22Rv1 (cell line): ENCODE measurements at regions not wholly inside any gene's neighbourhood (a gene's known extent, or its start where the extent isn't known, plus 50 kb on each side); places are given as distances from the start of the nearest gene placed in this dataset.

Experiments
- H3K27ac ChIP-seq: fragments of 450-650 bp; 2 replicates; pipeline ENCODE4 v1.5.1; 2017
- CTCF ChIP-seq: fragments of 450-650 bp; IDR thresholded peaks from 2 replicates; pipeline ENCODE4 v1.5.1; 2017; ENCODE audit warnings: mild to moderate bottlenecking
- ZFX ChIP-seq: fragments of 450-650 bp; IDR thresholded peaks from 2 replicates; pipeline ENCODE4 v1.6.1; 2017; ENCODE audit warnings: antibody characterized with exemption, borderline replicate concordance

- H3K27ac ChIP-seq = no peak overlapping the region
- TF ChIP-seq ZFX (no peak), CTCF (no peak)
Observed at GRCh38 chr1:30068787-30069472, 654.5 kb downstream of the MATN1 start.

- no peak for TF ChIP-seq CTCF
- no peak for TF ChIP-seq ZFX
- H3K27ac ChIP-seq = no peak overlapping the region
Observed at GRCh38 chr1:30064547-30064946, 658.8 kb downstream of the MATN1 start.

GRCh38 chr1:30063621-30064280 is 659.6 kb downstream of the MATN1 start:
- TF ChIP-seq CTCF (no peak), ZFX (no peak)
- no peak overlapping the region for H3K27ac ChIP-seq

- TF ChIP-seq CTCF = no peak
- TF ChIP-seq ZFX = no peak
- no peak overlapping the region for H3K27ac ChIP-seq
Observed at GRCh38 chr1:30061292-30062220, 661.8 kb downstream of the MATN1 start.

GRCh38 chr1:30060738-30061137 is 662.6 kb downstream of the MATN1 start:
- H3K27ac ChIP-seq = no peak overlapping the region
- no peak for TF ChIP-seq CTCF
- TF ChIP-seq ZFX = no peak

GRCh38 chr1:30058970-30059369 is 664.4 kb downstream of the MATN1 start:
- H3K27ac ChIP-seq = no peak overlapping the region
- no peak for TF ChIP-seq ZFX
- TF ChIP-seq CTCF = no peak
